GM18517 (cell line): ENCODE measurements at regions not wholly inside any gene's neighbourhood (a gene's known extent, or its start where the extent isn't known, plus 50 kb on each side); places are given as distances from the start of the nearest gene placed in this dataset.

Experiments
- ATAC-seq: cut with Tn5 transposase; IDR thresholded peaks from one replicate; pipeline ENCODE4 v1.9.1; 2021; ENCODE audit warnings: mild to moderate bottlenecking, moderate library complexity; ENCODE audit not compliant: unreplicated experiment

GRCh38 chr16:85337910-85338637, 225.8 kb upstream of the CIBAR2 start:
- no peak for ATAC-seq

- ATAC-seq = no peak
These were observed 226.3 kb upstream of the CIBAR2 start for GRCh38 chr16:85338638-85338982.

- no peak for ATAC-seq
These were observed 226.9 kb upstream of the CIBAR2 start for GRCh38 chr16:85338989-85339685.

GRCh38 chr16:85341972-85342695, 229.9 kb upstream of the CIBAR2 start:
- no peak for ATAC-seq

GRCh38 chr16:85344502-85345128, 232.3 kb upstream of the CIBAR2 start:
- no peak for ATAC-seq

GRCh38 chr16:85345129-85345639, 232.9 kb upstream of the CIBAR2 start:
- ATAC-seq = no peak

GRCh38 chr16:85346404-85347212, 234.3 kb upstream of the CIBAR2 start:
- no peak for ATAC-seq

- ATAC-seq = no peak
These were observed 234.9 kb upstream of the CIBAR2 start for GRCh38 chr16:85347213-85347591.

- no peak for ATAC-seq
These were observed 236.0 kb upstream of the CIBAR2 start for GRCh38 chr16:85348065-85348840.

- ATAC-seq = no peak
These were observed 236.7 kb upstream of the CIBAR2 start for GRCh38 chr16:85348911-85349334.

GRCh38 chr16:85349365-85350145, 237.3 kb upstream of the CIBAR2 start:
- no peak for ATAC-seq

GRCh38 chr16:85350146-85350728, 238.0 kb upstream of the CIBAR2 start:
- ATAC-seq = no peak

GRCh38 chr16:85350973-85351372, 238.7 kb upstream of the CIBAR2 start:
- no peak for ATAC-seq

GRCh38 chr16:85353013-85353412, 240.7 kb upstream of the CIBAR2 start:
- no peak for ATAC-seq

GRCh38 chr16:85353839-85354685, 241.8 kb upstream of the CIBAR2 start:
- ATAC-seq = no peak

GRCh38 chr16:85354686-85355514, 242.6 kb upstream of the CIBAR2 start:
- ATAC-seq = no peak

- ATAC-seq = no peak
These were observed 243.2 kb upstream of the CIBAR2 start for GRCh38 chr16:85355515-85355837.
